HG02610 (cell line): ENCODE measurements at regions not wholly inside any gene's neighbourhood (a gene's known extent, or its start where the extent isn't known, plus 50 kb on each side); places are given as distances from the start of the nearest gene placed in this dataset.

ENCODE experiments used
- ATAC-seq: cut with Tn5 transposase; IDR thresholded peaks from one replicate; pipeline ENCODE4 v1.9.1; 2021; ENCODE audit warnings: mild to moderate bottlenecking, moderate library complexity; ENCODE audit not compliant: unreplicated experiment

GRCh38 chr9:86765746-86766430, 181.4 kb downstream of the GAS1 start:
- ATAC-seq = no peak

DNA sequence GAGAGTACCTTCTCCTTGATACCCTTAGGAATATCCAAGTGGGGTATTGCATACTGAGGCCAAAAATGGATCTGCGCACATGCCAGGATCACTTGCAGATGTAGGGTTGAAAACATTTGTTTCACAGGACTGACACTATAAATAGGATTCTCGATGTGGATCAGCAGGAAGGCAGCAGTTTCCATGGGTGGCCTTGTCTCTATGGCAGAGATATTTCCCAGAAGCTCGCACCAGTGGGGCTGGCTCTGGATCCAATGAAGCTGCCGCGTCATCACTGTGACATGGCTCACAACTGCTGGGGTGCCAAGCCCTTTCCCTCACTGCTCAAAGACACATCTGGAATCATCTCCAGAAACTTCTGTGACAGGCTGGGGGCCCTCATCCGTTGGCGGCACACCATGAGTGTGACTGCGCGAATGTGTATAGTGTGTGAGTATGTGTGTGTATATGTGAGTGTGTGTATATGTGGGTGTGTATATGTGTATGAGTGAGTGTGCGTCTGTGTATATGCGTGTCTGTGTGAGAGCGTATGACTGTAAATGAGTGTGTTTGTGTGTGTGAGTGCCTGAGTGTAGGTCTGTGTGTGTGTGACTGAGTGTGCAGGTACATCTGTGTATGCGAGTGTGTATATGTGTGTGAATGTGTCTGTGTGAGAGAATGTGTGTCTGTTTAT, 182.5 kb downstream of the GAS1 start:
- ATAC-seq = no peak

GRCh38 chr9:86764221-86764624, 183.1 kb downstream of the GAS1 start:
- no peak for ATAC-seq

GRCh38 chr9:86763791-86764190, 183.5 kb downstream of the GAS1 start:
- ATAC-seq = no peak

DNA sequence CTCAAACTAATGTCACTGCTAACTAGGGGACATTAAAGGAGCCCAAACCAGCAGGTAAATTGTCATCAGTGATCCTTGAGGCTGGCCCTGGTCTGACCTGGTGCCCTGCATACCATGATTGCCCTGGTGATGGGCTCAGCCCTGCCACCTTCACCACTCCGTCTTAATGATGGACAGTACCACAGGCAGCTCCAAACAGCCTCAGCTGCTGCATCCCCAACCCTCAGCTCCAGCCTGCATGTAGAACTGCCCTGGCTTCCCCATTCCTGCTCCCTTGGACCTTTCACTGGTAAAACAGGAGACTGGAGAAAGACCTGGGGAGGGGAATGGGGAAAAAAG, 190.0 kb downstream of the GAS1 start:
- no peak for ATAC-seq

GRCh38 chr9:86756576-86757381, 190.5 kb downstream of the GAS1 start:
- no peak for ATAC-seq

DNA sequence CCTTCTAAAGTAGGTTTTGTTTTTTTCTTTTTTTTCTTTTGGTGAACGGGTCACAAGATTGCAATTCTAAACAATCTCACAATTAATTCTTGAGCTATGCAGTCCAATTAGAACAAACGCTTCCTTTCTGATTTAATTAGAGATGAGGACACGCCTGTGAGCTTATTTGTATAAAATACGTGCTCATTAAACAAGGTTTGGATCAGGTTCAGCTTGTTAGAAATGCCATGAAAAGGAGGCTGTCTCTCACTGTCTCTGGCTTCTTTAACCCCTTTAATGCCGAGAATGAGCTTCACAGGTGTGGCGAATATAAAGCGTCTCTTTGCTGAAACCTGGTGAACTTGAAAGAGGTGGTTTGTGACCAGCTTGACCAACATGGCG, 191.8 kb downstream of the GAS1 start:
- ATAC-seq = no peak

GRCh38 chr9:86754581-86755560, 192.4 kb downstream of the GAS1 start:
- no peak for ATAC-seq

DNA sequence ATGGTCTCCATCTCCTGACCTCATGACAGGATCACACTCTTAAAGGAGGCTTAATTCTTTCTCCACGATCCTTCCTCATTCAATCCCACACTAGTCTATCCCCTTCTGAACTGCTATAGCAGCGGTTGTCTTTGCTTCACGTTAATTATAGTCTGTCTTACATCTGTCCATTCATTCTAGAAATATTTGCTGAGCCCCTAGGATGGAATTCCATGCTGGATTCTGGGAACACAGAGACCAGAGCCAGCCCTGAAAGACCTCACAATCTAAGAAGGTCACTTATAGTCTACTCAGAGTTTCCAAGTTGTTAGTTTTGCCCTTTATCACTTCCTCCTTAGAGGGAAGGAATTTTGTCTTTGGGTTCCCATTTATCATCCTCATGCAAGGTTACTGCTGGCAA, 193.5 kb downstream of the GAS1 start:
- ATAC-seq = no peak

DNA sequence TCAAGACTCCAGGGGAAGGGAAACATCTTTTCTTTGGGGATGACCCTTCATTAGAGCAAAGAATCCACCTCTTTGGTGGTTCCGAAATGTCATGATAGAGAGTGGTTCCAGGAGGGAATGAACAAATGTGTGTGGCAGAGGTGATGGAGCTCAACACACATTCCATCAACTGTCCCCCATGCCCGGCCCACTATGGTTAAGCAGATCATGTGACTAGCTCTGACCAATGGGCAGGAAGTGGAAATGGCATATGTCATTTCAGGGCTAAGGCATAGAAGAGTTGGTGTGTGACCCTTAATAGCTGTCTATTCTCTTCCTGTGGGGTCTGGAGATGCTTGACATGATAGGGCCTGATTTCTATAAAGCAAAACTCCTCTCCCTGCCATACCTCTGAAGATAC, 194.6 kb downstream of the GAS1 start:
- no peak for ATAC-seq

DNA sequence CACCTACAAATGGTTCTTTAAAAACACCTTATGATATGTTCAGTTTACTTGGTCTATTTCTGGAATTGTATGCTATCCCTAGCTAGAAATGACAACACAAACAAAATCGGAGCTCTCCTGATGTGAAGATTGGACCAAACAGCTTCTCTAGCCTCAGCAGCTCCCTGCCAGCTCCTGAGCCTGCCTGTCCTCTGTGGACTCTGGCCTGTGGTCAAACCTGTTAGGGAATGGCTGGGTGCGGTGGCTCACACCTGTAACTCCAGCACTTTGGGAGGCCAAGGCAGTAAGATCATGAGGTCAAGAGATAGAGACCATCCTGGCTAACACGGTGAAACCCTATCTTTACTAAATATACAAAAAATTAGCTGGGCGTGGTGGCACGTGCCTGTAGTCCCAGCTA, 195.3 kb downstream of the GAS1 start:
- no peak for ATAC-seq

- no peak for ATAC-seq
Observed at GRCh38 chr9:86751207-86751606, 196.1 kb downstream of the GAS1 start.

DNA sequence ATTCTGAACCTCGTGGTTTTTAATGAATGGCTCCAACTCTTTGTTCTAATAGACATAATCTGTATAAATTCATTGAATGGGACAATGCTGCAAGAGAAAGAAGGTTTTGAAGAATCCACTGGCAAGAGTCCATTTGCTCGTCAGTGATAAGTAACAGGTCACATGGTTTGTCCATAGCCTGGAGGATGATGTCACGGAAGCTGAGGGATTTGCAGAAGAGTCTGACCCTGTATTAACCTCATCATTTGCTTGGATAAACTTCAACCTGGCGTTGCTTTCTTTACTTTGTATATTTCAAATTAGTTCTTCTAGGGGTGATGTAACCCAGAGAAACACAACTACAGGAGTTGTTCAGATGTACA, 197.4 kb downstream of the GAS1 start:
- ATAC-seq = no peak

- ATAC-seq = no peak
Observed at GRCh38 chr9:86749161-86749893, 198.0 kb downstream of the GAS1 start.

DNA sequence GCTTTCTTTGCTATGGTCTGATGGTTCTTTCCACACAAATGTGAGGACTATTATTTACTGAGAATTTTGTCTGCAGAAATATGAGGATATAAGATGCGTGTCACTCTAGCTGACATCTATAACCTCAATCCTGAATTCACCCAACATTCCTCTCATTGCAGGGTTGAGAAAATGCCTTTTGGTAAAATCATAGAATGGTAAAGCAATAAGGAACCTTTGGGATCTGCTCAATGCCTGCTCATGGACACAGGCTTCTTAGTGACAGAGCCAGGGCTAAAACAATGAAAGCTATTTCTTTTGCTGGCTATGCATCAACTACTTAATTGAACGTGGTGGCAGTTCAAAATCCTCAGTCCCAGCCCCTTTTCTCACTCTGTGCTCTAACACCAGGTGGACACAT, 199.6 kb downstream of the GAS1 start:
- ATAC-seq = no peak

- ATAC-seq = no peak
Observed at GRCh38 chr9:86741311-86742208, 205.7 kb downstream of the GAS1 start.

DNA sequence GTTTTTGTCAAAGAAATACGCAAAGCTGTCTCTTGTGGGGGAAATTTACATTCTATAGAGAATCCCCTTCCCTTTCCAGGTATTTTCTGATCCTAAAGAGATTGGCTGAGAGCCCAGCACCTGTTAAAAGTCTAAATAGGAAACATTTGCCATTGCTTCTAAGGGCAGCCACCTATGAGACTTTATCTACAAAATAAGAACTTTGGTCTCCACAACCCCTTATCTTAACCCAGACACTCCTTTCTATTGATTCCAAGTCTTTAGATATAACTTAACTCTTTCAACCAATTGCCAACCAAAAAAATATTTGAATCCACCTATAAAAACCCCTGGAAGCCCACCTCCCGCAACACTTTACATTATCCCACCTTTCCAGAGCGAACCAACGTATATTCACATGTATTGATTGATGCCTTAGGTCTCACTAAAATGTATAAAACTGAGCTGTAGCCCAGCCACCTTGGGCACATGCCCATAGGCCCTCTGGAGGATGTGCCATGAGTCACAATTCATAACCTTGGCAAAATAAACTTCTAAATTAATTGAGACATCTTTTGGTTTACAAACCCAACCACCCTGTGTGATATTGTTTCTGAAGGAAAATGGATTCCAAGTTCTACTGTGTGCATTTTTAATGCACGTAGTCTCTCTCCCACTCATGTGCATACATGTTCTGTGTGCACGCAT, 211.4 kb downstream of the GAS1 start:
- ATAC-seq = no peak

DNA sequence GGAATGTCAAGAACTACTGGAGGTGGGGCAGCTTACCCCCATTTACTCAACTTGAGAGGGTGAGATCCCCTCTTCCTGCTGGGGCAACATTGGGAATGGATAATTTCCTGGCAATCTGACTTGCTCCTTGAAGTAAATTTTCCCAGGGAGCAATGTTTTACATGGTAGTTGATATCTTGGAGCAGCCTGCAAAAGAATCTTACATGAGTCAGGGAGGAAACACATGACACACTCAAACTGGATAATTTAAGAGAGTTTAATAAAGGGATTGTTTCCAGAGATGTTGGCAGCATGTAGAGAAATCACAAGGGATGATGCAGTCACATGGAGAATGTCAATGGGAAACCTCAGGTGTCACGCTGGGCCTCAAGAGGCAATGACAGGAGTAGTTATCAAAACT, 212.5 kb downstream of the GAS1 start:
- ATAC-seq = no peak

- no peak for ATAC-seq
Observed at GRCh38 chr9:86733929-86734328, 213.4 kb downstream of the GAS1 start.
